ENCODE measurements at regions not wholly inside any gene's neighbourhood (a gene's known extent, or its start where the extent isn't known, plus 50 kb on each side); places are given as distances from the start of the nearest gene placed in this dataset.

DNA sequence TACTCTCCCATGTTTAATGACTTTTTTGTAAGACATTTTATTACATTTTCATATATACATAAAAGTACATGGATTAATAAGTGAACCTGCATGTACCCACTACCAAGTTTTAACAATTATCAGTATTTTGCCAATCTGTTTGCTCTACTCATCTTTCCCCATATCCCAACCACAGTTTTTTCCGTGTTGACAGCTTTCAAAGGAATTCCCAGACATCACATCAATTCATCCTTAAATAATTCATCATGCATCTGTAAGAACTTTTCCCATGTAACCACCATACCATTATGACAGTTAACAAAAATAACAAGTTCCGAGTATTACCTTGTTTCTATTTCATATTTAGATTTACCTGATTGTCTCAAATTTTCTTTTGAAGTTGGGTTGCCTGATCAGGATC is 436.7 kb downstream of the PDCD6IP start:
- TF ChIP-seq EZH2phosphoT487 (conservative IDR thresholded peaks at IDR 0.05; ENCODE audit: low read length): no peak
- TF ChIP-seq, protein P1, sequence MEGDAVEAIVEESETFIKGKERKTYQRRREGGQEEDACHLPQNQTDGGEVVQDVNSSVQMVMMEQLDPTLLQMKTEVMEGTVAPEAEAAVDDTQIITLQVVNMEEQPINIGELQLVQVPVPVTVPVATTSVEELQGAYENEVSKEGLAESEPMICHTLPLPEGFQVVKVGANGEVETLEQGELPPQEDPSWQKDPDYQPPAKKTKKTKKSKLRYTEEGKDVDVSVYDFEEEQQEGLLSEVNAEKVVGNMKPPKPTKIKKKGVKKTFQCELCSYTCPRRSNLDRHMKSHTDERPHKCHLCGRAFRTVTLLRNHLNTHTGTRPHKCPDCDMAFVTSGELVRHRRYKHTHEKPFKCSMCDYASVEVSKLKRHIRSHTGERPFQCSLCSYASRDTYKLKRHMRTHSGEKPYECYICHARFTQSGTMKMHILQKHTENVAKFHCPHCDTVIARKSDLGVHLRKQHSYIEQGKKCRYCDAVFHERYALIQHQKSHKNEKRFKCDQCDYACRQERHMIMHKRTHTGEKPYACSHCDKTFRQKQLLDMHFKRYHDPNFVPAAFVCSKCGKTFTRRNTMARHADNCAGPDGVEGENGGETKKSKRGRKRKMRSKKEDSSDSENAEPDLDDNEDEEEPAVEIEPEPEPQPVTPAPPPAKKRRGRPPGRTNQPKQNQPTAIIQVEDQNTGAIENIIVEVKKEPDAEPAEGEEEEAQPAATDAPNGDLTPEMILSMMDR (IDR thresholded peaks at IDR 0.05; ENCODE audit: insufficient read depth, low read length, poor library complexity, severe bottlenecking): no peak
